HG03469 (cell line): ENCODE measurements at regions not wholly inside any gene's neighbourhood (a gene's known extent, or its start where the extent isn't known, plus 50 kb on each side); places are given as distances from the start of the nearest gene placed in this dataset.
"Not testable (repeated sequence)": the region's sequence is repeated elsewhere in the genome, so short reads cannot be mapped to it uniquely, and the experiment has no call there.

Experiments
- ATAC-seq: cut with Tn5 transposase; IDR thresholded peaks from one replicate; pipeline ENCODE4 v1.9.1; 2021; ENCODE audit warnings: mild to moderate bottlenecking, moderate library complexity, moderate number of reproducible peaks; ENCODE audit not compliant: unreplicated experiment

DNA sequence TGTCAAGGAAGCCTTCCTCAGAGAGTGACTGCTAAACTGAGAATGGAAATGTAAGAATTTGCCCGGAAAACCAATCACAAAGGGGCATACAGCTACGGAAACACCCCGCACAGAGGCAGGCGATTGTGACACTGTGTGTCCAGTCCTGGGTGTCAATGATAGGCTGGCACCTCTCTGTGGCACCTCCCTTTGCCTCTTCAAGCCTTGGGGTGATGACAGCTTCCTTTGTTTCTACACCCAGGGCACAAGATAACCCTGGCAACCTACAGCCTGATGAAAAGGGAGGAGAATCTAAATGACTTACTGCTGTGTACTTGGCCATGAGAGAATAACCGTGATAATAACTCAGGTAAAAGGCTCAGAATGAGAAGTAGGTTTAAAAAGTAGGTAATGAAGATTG lies 93.6 kb upstream of the SSTR4 start:
- no peak for ATAC-seq

- ATAC-seq: no peak
Measured at GRCh38 chr20:22942742-22943141, 92.4 kb upstream of the SSTR4 start.

DNA sequence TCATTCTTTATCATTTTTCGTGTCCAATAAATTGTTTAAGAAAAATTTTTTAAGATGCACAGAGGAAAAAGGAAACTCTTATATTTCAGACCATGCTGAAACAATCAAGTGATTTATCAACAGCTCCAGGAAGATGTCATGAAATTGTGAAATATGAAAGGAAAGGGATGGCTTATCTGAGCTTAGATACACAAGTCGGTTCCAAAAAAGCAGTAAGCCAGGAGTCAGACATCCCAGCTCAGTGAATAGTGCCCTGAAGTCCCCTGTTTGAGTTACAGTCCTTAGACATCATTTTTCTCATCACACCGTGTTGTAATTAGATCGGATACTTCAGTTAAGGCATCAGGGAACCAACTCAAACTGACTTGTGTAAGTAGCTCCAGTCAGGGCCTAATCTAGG lies 91.0 kb upstream of the SSTR4 start:
- ATAC-seq: no peak

GRCh38 chr20:22944936-22945335 lies 90.2 kb upstream of the SSTR4 start:
- no peak for ATAC-seq

DNA sequence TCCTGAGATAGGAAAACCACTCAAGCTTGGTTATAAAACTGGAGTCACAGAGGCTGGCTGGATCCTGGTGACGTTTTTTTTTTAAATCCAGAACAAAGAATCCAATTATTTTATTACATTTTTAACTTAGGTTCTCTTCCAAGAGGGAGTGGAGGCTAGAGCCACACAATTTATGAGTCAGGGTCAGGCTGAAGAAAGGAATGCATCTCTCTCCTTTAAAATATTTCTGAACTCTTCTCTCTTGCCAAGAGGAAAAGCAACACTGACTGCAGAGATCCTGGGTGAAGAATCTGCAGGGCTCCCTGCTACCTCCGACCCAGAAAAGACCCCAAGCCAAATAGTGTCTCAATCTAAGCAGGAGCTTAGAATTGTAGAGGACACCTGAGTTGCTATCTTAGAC lies 88.5 kb upstream of the SSTR4 start:
- no peak for ATAC-seq

- ATAC-seq: no peak
Measured at GRCh38 chr20:22949331-22950109, 85.6 kb upstream of the SSTR4 start.

- no peak for ATAC-seq
Measured at GRCh38 chr20:22951966-22952365, 83.1 kb upstream of the SSTR4 start.

- no peak for ATAC-seq
Measured at GRCh38 chr20:22954661-22955060, 80.5 kb upstream of the SSTR4 start.

- no peak for ATAC-seq
Measured at GRCh38 chr20:22958390-22958789, 76.7 kb upstream of the SSTR4 start.

GRCh38 chr20:22962567-22963439 lies 72.3 kb upstream of the SSTR4 start:
- no peak for ATAC-seq

- no peak for ATAC-seq
Measured at GRCh38 chr20:22963581-22963980, 71.5 kb upstream of the SSTR4 start.

- no peak for ATAC-seq
Measured at GRCh38 chr20:22966787-22967464, 68.2 kb upstream of the SSTR4 start.

- ATAC-seq: not testable (repeated sequence)
Measured at GRCh38 chr20:22967706-22968105, 67.4 kb upstream of the SSTR4 start.

DNA sequence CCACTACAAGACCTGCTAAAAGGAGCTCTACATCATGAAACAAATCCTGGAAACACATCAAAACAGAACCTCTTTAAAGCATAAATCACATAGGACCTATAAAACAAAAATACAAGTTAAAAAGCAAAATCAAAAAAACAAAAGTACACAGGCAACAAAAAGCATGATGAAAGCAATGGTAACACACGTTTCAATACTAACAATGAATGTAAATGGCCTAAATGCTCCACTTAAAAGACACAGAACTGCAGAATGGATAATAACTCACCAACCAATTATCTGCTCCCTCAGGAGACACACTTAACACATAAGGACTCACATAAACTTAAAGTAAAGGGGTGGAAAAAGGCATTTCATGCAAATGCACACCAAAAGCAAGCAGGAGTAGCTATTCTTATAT lies 66.1 kb upstream of the SSTR4 start:
- ATAC-seq: not testable (repeated sequence)

GRCh38 chr20:22971077-22971476 lies 64.0 kb upstream of the SSTR4 start:
- not testable (repeated sequence) for ATAC-seq

DNA sequence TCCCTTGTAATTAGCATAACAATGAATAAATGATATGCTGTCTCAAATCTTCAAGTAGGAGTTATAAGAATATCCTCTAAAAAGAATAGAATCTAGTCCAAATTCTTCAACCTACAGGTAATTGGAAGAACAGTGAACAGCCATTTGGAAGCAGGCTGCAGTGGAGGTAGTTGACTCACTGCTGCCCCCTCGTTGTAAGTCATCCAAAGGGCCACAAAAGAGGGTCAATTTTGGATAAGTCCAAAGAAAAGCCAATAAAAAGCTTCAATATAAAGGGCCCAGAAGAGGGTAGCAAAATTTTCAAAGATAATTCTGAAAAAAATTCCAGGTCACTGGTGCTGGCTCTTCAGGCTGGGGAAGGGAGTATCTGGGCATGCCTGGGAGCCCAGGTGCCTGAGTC lies 60.8 kb upstream of the SSTR4 start:
- no peak for ATAC-seq

DNA sequence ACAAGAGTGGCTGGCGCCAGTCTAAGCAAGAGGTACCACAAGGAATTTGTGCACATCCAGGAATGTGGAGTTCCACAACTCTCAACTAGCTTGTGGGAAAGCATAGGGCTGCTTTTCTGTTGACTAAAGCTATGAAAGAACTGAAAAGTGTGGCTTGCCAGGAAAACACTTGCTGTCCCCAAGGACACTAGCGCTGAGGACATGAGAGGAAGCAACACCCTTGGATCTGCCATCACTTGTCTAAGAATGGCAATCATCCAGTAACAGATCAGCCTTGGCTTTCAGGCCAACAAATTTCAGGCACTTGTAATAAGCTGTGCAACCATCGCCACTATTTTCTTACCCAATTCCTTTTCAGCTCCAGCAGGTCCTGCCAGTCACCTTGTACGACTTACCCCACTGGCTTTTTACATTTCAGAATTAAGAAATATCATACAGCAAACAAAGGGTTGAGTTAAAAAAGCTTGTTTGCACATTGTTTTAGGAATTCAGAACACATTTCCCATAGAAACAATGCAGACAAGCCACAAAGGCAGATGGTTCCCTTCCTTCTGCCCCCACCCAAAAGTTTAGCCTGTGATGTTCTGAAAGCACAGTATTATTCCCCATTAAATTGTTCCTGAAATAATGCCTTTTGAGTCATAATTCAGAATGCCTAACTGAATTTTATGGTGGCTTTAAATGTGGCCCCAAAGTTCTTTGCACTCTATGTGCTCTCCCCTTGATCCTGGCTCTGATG lies 57.9 kb upstream of the SSTR4 start:
- no peak for ATAC-seq

GRCh38 chr20:22984008-22984407 lies 51.1 kb upstream of the SSTR4 start:
- ATAC-seq: no peak

GRCh38 chr20:22984606-22985005 lies 50.5 kb upstream of the SSTR4 start:
- ATAC-seq: no peak

- no peak for ATAC-seq
Measured at GRCh38 chr20:22985239-22985778, 49.8 kb upstream of the SSTR4 start.
